OCI-LY1 (cell line): ENCODE measurements at regions not wholly inside any gene's neighbourhood (a gene's known extent, or its start where the extent isn't known, plus 50 kb on each side); places are given as distances from the start of the nearest gene placed in this dataset.

Experiments
- EZH2 ChIP-seq: fragments of 200-600 bp; sonication (generic), shearing (Covaris generic); IDR thresholded peaks from 2 replicates; pipeline ENCODE4 v1.8.0; 2017; ENCODE audit warnings: borderline replicate concordance, mixed run types, mild to moderate bottlenecking, antibody characterized with exemption, low read length, moderate library complexity, mixed read lengths
- TF ChIP-seq, protein P1 (sequence below): fragments of 200-600 bp; sonication (generic), shearing (Covaris generic); IDR thresholded peaks from 2 replicates; pipeline ENCODE4 v1.5.1; 2017; ENCODE audit warnings: mild to moderate bottlenecking, antibody characterized with exemption, low read length, moderate library complexity, mixed read lengths

- TF ChIP-seq, protein P1, sequence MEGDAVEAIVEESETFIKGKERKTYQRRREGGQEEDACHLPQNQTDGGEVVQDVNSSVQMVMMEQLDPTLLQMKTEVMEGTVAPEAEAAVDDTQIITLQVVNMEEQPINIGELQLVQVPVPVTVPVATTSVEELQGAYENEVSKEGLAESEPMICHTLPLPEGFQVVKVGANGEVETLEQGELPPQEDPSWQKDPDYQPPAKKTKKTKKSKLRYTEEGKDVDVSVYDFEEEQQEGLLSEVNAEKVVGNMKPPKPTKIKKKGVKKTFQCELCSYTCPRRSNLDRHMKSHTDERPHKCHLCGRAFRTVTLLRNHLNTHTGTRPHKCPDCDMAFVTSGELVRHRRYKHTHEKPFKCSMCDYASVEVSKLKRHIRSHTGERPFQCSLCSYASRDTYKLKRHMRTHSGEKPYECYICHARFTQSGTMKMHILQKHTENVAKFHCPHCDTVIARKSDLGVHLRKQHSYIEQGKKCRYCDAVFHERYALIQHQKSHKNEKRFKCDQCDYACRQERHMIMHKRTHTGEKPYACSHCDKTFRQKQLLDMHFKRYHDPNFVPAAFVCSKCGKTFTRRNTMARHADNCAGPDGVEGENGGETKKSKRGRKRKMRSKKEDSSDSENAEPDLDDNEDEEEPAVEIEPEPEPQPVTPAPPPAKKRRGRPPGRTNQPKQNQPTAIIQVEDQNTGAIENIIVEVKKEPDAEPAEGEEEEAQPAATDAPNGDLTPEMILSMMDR = peak; percentile 56
- TF ChIP-seq EZH2 = no peak
Measured at GRCh38 chr6:53734473-53735299, 60.1 kb upstream of the LRRC1 start.
